Gastrocnemius medialis (tissue), 4 donors: ENCODE measurements at regions not wholly inside any gene's neighbourhood (a gene's known extent, or its start where the extent isn't known, plus 50 kb on each side); places are given as distances from the start of the nearest gene placed in this dataset.

Experiments
- POLR2A ChIP-seq, 2 donors: fragments of 450-650 bp; IDR thresholded peaks; one replicate each; pipeline ENCODE4 v1.6.1; 2017; ENCODE audit warnings: antibody characterized with exemption in 2 of 2, mild to moderate bottlenecking in 2 of 2, moderate library complexity in 2 of 2
- TF ChIP-seq, protein P1 (sequence below), 5 experiments: fragments of 450-650 bp in 3 of 5; fragments of 200-600 bp in 2 of 5; sonication (generic) in 2 of 5; IDR thresholded peaks in 4 of 5; conservative IDR thresholded peaks in 1 of 5; 1 replicate in 4 of 5; 2 replicates in 1 of 5; pipeline ENCODE4 v1.5.1; 2016 to 2019; ENCODE audit warnings: antibody characterized with exemption in 5 of 5, mild to moderate bottlenecking in 3 of 5, moderate library complexity in 3 of 5

DNA sequence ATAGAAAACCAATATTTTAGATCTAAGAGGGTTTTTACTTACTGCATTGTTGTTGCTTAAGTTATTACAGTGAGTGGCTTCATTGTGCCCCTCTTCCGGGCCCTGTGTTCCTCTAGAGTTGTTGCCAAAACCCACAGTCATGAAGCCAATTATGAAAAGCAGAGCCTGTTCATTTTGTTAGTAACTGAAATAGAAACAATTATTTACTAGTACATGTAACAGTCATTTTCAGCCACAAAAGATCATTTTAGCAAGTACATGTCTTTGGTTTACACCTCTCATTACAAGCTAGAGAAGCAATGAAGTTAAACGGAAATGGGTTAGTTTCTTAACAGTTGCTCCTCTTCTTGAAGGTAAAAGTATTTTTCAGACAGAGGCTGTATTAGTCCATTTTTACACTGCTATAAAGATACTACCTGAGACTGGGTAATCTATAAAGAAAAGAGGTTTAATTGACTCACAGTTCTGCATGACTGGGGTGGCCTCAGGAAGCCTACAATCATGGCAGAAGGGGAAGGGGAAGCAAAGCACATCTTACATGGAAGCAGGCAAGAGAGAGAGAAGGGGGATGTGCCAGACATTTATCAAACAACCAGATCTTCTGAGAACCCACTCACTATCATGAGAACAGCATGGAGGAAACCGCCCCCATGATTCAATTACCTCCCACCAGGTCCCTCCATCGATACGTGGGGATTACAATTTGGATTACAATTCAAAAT, 380.5 kb downstream of the SFMBT2 start:
- TF ChIP-seq, protein P1, sequence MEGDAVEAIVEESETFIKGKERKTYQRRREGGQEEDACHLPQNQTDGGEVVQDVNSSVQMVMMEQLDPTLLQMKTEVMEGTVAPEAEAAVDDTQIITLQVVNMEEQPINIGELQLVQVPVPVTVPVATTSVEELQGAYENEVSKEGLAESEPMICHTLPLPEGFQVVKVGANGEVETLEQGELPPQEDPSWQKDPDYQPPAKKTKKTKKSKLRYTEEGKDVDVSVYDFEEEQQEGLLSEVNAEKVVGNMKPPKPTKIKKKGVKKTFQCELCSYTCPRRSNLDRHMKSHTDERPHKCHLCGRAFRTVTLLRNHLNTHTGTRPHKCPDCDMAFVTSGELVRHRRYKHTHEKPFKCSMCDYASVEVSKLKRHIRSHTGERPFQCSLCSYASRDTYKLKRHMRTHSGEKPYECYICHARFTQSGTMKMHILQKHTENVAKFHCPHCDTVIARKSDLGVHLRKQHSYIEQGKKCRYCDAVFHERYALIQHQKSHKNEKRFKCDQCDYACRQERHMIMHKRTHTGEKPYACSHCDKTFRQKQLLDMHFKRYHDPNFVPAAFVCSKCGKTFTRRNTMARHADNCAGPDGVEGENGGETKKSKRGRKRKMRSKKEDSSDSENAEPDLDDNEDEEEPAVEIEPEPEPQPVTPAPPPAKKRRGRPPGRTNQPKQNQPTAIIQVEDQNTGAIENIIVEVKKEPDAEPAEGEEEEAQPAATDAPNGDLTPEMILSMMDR (IDR thresholded peaks at IDR 0.05 in 4 of 5, conservative IDR thresholded peaks at IDR 0.05 in 1 of 5), result no peak
- TF ChIP-seq POLR2A (IDR thresholded peaks at IDR 0.05), result no peak
